Lower leg skin (tissue), 4 donors: ENCODE measurements at regions not wholly inside any gene's neighbourhood (a gene's known extent, or its start where the extent isn't known, plus 50 kb on each side); places are given as distances from the start of the nearest gene placed in this dataset.

Experiments used
- DNase-seq, 2 donors: peaks; one replicate each; pipeline ENCODE4 v3.0.0-alpha.2; 2019; ENCODE audit warnings: low spot score in 2 of 2
- H3K4me3 ChIP-seq: fragments of 200-600 bp; sonication (generic); 2 replicates; pipeline ENCODE4 v1.5.1; 2017; ENCODE audit warnings: mild to moderate bottlenecking, low read depth; ENCODE audit not compliant: poor library complexity, severe bottlenecking
- POLR2A ChIP-seq, 2 donors: fragments of 450-650 bp; IDR thresholded peaks; one replicate each; pipeline ENCODE4 v1.6.1; 2016 to 2017; ENCODE audit warnings: antibody characterized with exemption in 2 of 2, mild to moderate bottlenecking in 1 of 2, moderate library complexity in 1 of 2
- WGBS, 2 donors: methylation state at CpG; one replicate each; pipeline ENCODE4 v1.1.5; 2018; 5-methylcytosine and 5-hydroxymethylcytosine counted together
- intact Hi-C: fragments of 100-400 bp; cut with DNase I; formaldehyde crosslinking; loops from one replicate; pipeline ENCODE4 v1.15.0; 2023; ENCODE audit warnings: low total_unique reads
- TF ChIP-seq, protein P1 (sequence below), 3 donors: fragments of 450-650 bp; IDR thresholded peaks; one replicate each; pipeline ENCODE4 v1.5.1; 2016; ENCODE audit warnings: antibody characterized with exemption in 3 of 3, mild to moderate bottlenecking in 3 of 3, moderate library complexity in 2 of 3

GRCh38 chr4:62145276-62145675, 945.1 kb downstream of the ADGRL3 start:
- no peak for TF ChIP-seq POLR2A (IDR thresholded peaks at IDR 0.05)
- TF ChIP-seq, protein P1, sequence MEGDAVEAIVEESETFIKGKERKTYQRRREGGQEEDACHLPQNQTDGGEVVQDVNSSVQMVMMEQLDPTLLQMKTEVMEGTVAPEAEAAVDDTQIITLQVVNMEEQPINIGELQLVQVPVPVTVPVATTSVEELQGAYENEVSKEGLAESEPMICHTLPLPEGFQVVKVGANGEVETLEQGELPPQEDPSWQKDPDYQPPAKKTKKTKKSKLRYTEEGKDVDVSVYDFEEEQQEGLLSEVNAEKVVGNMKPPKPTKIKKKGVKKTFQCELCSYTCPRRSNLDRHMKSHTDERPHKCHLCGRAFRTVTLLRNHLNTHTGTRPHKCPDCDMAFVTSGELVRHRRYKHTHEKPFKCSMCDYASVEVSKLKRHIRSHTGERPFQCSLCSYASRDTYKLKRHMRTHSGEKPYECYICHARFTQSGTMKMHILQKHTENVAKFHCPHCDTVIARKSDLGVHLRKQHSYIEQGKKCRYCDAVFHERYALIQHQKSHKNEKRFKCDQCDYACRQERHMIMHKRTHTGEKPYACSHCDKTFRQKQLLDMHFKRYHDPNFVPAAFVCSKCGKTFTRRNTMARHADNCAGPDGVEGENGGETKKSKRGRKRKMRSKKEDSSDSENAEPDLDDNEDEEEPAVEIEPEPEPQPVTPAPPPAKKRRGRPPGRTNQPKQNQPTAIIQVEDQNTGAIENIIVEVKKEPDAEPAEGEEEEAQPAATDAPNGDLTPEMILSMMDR (IDR thresholded peaks at IDR 0.05): no peak
- 83 to 93% methylated on average over 2 of the region's 2 CpGs for WGBS, 2 donors
- no peak overlapping the region for H3K4me3 ChIP-seq
- DNase-seq: no peak
- intact Hi-C loops: no loop called here

- 86 to 89% methylated on average over 3 of the region's 3 CpGs for WGBS, 2 donors
- TF ChIP-seq POLR2A (IDR thresholded peaks at IDR 0.05): no peak
- TF ChIP-seq, protein P1 (IDR thresholded peaks at IDR 0.05): no peak
- H3K4me3 ChIP-seq: no peak overlapping the region
- intact Hi-C loops: no loop called here
- DNase-seq: no peak
These were observed 944.3 kb downstream of the ADGRL3 start for GRCh38 chr4:62144431-62144830.

- no peak for TF ChIP-seq POLR2A (IDR thresholded peaks at IDR 0.05)
- TF ChIP-seq, protein P1 (IDR thresholded peaks at IDR 0.05): no peak
- intact Hi-C loops: no loop called here
- no peak for DNase-seq
- no peak overlapping the region for H3K4me3 ChIP-seq
- WGBS, 2 donors: 77 to 81% methylated on average over 1 of the region's 1 CpG
These were observed 935.5 kb downstream of the ADGRL3 start for GRCh38 chr4:62135565-62136156.

DNA sequence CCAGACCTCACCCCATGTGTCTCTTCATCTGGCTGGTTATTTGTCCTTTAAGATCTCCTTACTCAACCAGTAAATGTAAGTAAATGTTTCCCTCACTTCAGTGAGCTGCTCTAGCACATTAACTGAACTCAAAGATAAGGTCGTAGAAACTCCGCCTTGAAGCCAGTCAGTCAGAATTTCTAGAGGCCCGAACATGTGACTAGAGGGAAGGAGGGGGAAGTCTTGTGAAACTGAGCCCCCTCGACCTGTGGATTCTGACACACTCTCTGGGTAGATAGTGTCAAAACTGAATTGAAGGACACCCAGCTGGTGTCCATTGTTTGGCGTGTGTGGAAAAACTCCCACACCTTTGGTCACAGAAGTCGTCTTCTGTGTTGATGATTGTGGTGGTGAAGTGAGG, 933.9 kb downstream of the ADGRL3 start:
- no peak for DNase-seq
- H3K4me3 ChIP-seq: no peak overlapping the region
- intact Hi-C loops: no loop called here
- 85 to 87% methylated on average over 6 of the region's 6 CpGs for WGBS, 2 donors
- TF ChIP-seq, protein P1 (IDR thresholded peaks at IDR 0.05): no peak
- no peak for TF ChIP-seq POLR2A (IDR thresholded peaks at IDR 0.05)

DNA sequence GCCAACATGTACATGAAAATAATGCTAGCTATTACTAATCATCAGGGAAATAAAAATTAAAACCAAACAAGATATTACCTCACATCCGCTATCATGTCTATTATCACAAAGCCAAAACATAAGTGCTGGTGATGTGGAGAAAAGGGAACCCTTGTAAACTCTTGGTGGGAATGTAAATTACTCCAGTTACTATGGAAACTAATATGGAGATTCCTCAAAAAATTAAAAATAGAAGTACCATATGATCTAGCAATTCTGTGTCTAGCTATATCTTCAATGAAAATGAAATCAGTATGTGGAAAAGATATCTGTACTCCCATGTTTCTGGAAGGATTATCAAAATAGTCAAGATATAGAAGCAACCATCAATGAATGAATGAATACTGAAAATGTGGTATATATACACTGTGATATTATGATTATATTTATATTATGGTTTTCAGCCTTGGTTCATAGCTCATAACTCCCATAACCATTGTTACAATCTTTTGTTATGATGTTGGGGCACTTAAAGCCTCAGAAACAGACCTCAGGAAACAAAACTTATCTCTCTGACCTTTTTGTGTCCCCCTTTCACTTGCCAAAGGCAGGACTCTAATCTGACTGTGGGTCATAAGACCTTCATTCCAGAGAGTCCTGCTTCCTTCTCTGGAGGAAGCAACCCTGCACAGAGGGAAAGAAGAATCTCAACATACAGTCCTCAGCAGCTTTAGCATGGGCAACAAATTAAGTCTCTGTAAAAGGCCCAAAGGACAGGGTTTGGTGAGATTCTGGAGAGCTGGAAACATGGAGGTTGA, 933.2 kb downstream of the ADGRL3 start:
- DNase-seq: no peak
- WGBS, 2 donors: 79 to 93% methylated on average over 1 of the region's 1 CpG
- TF ChIP-seq, protein P1 (IDR thresholded peaks at IDR 0.05): no peak
- no peak for TF ChIP-seq POLR2A (IDR thresholded peaks at IDR 0.05)
- no peak overlapping the region for H3K4me3 ChIP-seq
- intact Hi-C loops: no loop called here
